Lung (tissue), 11 donors: ENCODE measurements at regions not wholly inside any gene's neighbourhood (a gene's known extent, or its start where the extent isn't known, plus 50 kb on each side); places are given as distances from the start of the nearest gene placed in this dataset.

Source experiments
- ATAC-seq: fragments of 200-7000 bp; cut with Tn5 transposase; one replicate; pipeline ENCODE4 v1.9.1; 2020; ENCODE audit warnings: moderate number of reproducible peaks; ENCODE audit not compliant: insufficient read depth, low FRiP score
- DNase-seq, 3 donors: peaks; one replicate each; pipeline ENCODE4 v3.0.0-alpha.2; 2013 to 2017
- H3K27ac ChIP-seq, 2 donors: one replicate each; pipeline ENCODE4 v1.5.1; 2013; ENCODE audit warnings: mild to moderate bottlenecking in 2 of 2, moderate library complexity in 2 of 2, control low read depth in 1 of 2, inconsistent platforms in 1 of 2, low read depth in 1 of 2, low read length in 1 of 2
- H3K27me3 ChIP-seq, 3 donors: one replicate each; pipeline ENCODE4 v1.5.1; 2013; ENCODE audit warnings: low read length in 2 of 3; ENCODE audit not compliant: control insufficient read depth in 3 of 3, insufficient read depth in 3 of 3
- H3K36me3 ChIP-seq, 4 donors: one replicate each; pipeline ENCODE4 v1.5.1; 2013; ENCODE audit warnings: low read length in 4 of 4, mild to moderate bottlenecking in 1 of 4, moderate library complexity in 1 of 4; ENCODE audit not compliant: control insufficient read depth in 4 of 4, insufficient read depth in 4 of 4
- H3K4me1 ChIP-seq, 5 donors: one replicate each; pipeline ENCODE4 v1.5.1; 2013; ENCODE audit warnings: low read length in 5 of 5, mild to moderate bottlenecking in 2 of 5, moderate library complexity in 1 of 5; ENCODE audit not compliant: control insufficient read depth in 5 of 5, insufficient read depth in 5 of 5
- H3K4me3 ChIP-seq: one replicate; pipeline ENCODE4 v1.5.1; 2013; ENCODE audit warnings: mild to moderate bottlenecking, control low read depth, moderate library complexity
- H3K9ac ChIP-seq, 2 donors: one replicate each; pipeline ENCODE4 v1.5.1; 2013; ENCODE audit warnings: low read length in 2 of 2, control low read depth in 1 of 2; ENCODE audit not compliant: insufficient read depth in 1 of 2
- H3K9me3 ChIP-seq, 4 donors: one replicate each; pipeline ENCODE4 v1.5.1; 2013; ENCODE audit warnings: low read length in 3 of 4, mild to moderate bottlenecking in 1 of 4, moderate library complexity in 1 of 4; ENCODE audit not compliant: control insufficient read depth in 4 of 4, insufficient read depth in 3 of 4
- WGBS, 2 donors: extraction: QIAGEN DNeasy Blood & Tissue Kit; methylation state at CpG; one replicate each; pipeline ENCODE4 v1.1.7; 2013; 5-methylcytosine and 5-hydroxymethylcytosine counted together
- TF ChIP-seq, protein P1 (sequence below): IDR thresholded peaks from 2 replicates; pipeline ENCODE4 v1.5.1; 2012; ENCODE audit warnings: mild to moderate bottlenecking; ENCODE audit errors: control extremely low read depth, extremely low read depth
- donor health status: control.
- donor health status: control.
- donor health status: Bipolar disorder and iron deficiency.
- donor health status: healthy.
- donor health status: DM: yes; HTN: yes; CAD: no.

- Histone ChIP-seq H3K27ac (no peak overlapping the region), H3K36me3 (no peaks in the 10 kb centered on the region), H3K4me1 (no peaks in the 10 kb centered on the region), H3K9me3 (no peaks in the 10 kb centered on the region), H3K27me3 (no peaks in the 10 kb centered on the region), H3K4me3 (no peak overlapping the region), H3K9ac (no peak overlapping the region)
- DNase-seq (no peak), ATAC-seq (no peak)
- TF ChIP-seq, protein P1, sequence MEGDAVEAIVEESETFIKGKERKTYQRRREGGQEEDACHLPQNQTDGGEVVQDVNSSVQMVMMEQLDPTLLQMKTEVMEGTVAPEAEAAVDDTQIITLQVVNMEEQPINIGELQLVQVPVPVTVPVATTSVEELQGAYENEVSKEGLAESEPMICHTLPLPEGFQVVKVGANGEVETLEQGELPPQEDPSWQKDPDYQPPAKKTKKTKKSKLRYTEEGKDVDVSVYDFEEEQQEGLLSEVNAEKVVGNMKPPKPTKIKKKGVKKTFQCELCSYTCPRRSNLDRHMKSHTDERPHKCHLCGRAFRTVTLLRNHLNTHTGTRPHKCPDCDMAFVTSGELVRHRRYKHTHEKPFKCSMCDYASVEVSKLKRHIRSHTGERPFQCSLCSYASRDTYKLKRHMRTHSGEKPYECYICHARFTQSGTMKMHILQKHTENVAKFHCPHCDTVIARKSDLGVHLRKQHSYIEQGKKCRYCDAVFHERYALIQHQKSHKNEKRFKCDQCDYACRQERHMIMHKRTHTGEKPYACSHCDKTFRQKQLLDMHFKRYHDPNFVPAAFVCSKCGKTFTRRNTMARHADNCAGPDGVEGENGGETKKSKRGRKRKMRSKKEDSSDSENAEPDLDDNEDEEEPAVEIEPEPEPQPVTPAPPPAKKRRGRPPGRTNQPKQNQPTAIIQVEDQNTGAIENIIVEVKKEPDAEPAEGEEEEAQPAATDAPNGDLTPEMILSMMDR: no peak
Observed at GRCh38 chr20:16848061-16848460, 99.9 kb downstream of the OTOR start.

GRCh38 chr20:16848526-16848925, 100.4 kb downstream of the OTOR start:
- Histone ChIP-seq H3K4me1 (no peaks in the 10 kb centered on the region), H3K27ac (no peak overlapping the region), H3K27me3 (no peaks in the 10 kb centered on the region), H3K4me3 (no peak overlapping the region), H3K9me3 (no peaks in the 10 kb centered on the region), H3K36me3 (no peaks in the 10 kb centered on the region), H3K9ac (no peak overlapping the region)
- no peak for ATAC-seq
- 69 to 74% methylated on average over 1 of the region's 1 CpG for WGBS, 2 donors
- no peak for DNase-seq
- TF ChIP-seq, protein P1: no peak

DNA sequence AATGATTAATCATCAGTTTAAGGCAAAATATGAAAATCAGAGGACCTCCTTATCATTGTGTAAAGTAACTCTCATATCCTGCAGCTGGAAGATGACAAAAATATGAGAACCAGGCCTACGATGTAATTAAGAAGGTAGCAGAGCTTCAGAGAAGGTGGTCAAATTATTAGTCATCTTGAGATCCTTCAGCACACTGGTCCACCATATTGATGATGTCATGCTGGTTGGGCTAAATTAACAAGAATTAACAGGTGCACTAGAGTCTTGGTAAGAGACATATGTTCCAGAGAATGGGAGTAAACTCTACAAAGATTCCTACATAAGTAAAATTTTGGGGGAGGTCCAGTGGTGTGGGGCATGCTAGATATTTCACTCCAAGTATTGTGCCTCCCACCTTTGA, 112.8 kb downstream of the OTOR start:
- Histone ChIP-seq H3K9me3 (peaks cover 0 to 2% (median 0%) of the 10 kb centered on the region in 4 donors), H3K4me3 (no peak overlapping the region), H3K27me3 (no peaks in the 10 kb centered on the region), H3K4me1 (no peaks in the 10 kb centered on the region), H3K9ac (no peak overlapping the region), H3K36me3 (no peaks in the 10 kb centered on the region), H3K27ac (no peak overlapping the region)
- DNase-seq (no peak), ATAC-seq (no peak)
- TF ChIP-seq, protein P1: no peak
- WGBS, 2 donors: 81 to 95% methylated on average over 1 of the region's 1 CpG

DNA sequence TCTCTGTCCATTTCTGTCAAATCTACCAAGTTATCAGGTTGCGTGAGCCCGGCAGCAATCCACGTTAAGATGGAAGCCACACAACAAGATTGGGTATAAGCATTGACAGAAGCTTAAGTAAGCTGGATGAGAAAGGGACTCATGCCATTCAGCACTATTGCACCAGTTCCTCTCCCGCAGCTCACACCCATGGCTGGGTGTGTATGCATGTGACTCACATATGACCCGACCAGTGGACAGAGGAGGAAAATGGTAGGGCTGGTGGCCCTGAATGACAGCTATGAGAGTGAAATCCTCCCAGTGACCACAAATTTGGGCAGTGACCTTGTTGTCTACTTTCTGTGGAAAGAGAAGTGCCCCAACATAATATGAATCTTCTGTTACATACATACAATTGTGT, 113.5 kb downstream of the OTOR start:
- Histone ChIP-seq H3K9me3 (peaks cover 0 to 2% (median 0%) of the 10 kb centered on the region in 4 donors), H3K4me1 (no peaks in the 10 kb centered on the region), H3K36me3 (no peaks in the 10 kb centered on the region), H3K27ac (no peak overlapping the region), H3K4me3 (no peak overlapping the region), H3K27me3 (no peaks in the 10 kb centered on the region), H3K9ac (no peak overlapping the region)
- no peak for DNase-seq
- WGBS, 2 donors: 94 to 96% methylated on average over 5 of the region's 5 CpGs
- ATAC-seq: no peak
- TF ChIP-seq, protein P1: no peak
